ENCODE measurements at regions not wholly inside any gene's neighbourhood (a gene's known extent, or its start where the extent isn't known, plus 50 kb on each side); places are given as distances from the start of the nearest gene placed in this dataset.

- ChIA-PET CTCF (no interaction called here), POLR2A (ENCODE audit: unreplicated experiment) (no interaction called here)
- Histone ChIP-seq H3K14ac (replicated peaks; ENCODE audit: low read depth, low read length) (no peak overlapping the region), H3K9ac (ENCODE audit: low read depth, low read length) (no peak overlapping the region), H2AK9ac (replicated peaks; ENCODE audit: low read depth, low read length, poor library complexity) (no peak overlapping the region), H3K79me1 (ENCODE audit: low read depth in 1 of 2, low read length in 2 of 2) (no peaks in the 10 kb centered on the region), H3K27ac (ENCODE audit: insufficient read depth, low read length) (no peak overlapping the region), H3K4me2 (ENCODE audit: low read depth, low read length) (no peak overlapping the region), H3K27me3 (ENCODE audit: control insufficient read depth, insufficient read depth, low read length) (no peaks in the 10 kb centered on the region), H2BK15ac (ENCODE audit: low read depth, low read length) (no peak overlapping the region), H3K36me3 (ENCODE audit: control insufficient read depth, insufficient read depth, low read length) (no peaks in the 10 kb centered on the region), H4K8ac (ENCODE audit: low read depth in 2 of 2, low read length in 2 of 2) (no peak overlapping the region), H2BK20ac (ENCODE audit: low read depth, low read length) (no peak overlapping the region), H3K18ac (ENCODE audit: low read depth, low read length) (no peak overlapping the region), H3K4me1 (ENCODE audit: control insufficient read depth, insufficient read depth, low read length) (no peaks in the 10 kb centered on the region), H2BK120ac (ENCODE audit: low read depth, low read length) (no peak overlapping the region), H3K56ac (ENCODE audit: extremely low read depth, insufficient read depth, low read length) (no peak overlapping the region), H3K4ac (ENCODE audit: low read depth, low read length) (no peak overlapping the region), H2BK5ac (ENCODE audit: low read depth, low read length, poor library complexity, severe bottlenecking) (no peak overlapping the region), H3K9me3 (ENCODE audit: control insufficient read depth, insufficient read depth, low read length) (no peaks in the 10 kb centered on the region), H4K20me1 (ENCODE audit: insufficient read depth, low read length) (no peaks in the 10 kb centered on the region), H4K91ac (ENCODE audit: insufficient read depth, low read depth, low read length) (no peak overlapping the region), H3K23ac (ENCODE audit: low read depth, low read length) (no peak overlapping the region), H2AFZ (replicated peaks; ENCODE audit: low read length, poor library complexity) (no peak overlapping the region), H3K9me1 (ENCODE audit: insufficient read depth, low read length) (no peaks in the 10 kb centered on the region), H4K5ac (ENCODE audit: low read depth, low read length) (no peak overlapping the region), H2AK5ac (ENCODE audit: low read depth, low read length) (no peak overlapping the region), H3K4me3 (ENCODE audit: insufficient read depth, low read depth, low read length) (no peak overlapping the region)
- ATAC-seq (ENCODE audit: low read depth) (no peak), DNase-seq (no peak)
- no TSS peak for BruUV-seq (replicated peaks)
- dilution Hi-C loops (cut with HindIII; ENCODE audit: low sequenced_read_pairs, unreplicated experiment) (no loop called here), in situ Hi-C loops (cut with MboI; ENCODE audit: low sequenced_read_pairs) (no loop called here), intact Hi-C loops (cut with micrococcal nuclease) (no loop called here)
- TF ChIP-seq NFE2L2 (IDR thresholded peaks at IDR 0.05; ENCODE audit: low read depth, low read length) (no peak), RAD21 (IDR thresholded peaks at IDR 0.05; ENCODE audit: low read length) (no peak), FOS (IDR thresholded peaks at IDR 0.05; ENCODE audit: low read depth, low read length) (no peak), MXI1 (IDR thresholded peaks at IDR 0.05; ENCODE audit: borderline replicate concordance, low read depth, low read length) (no peak), CHD1 (IDR thresholded peaks at IDR 0.05; ENCODE audit: low read depth, low read length) (no peak)
- no CpG with 5 or more reads among the region's 1 CpG for WGBS, 2 experiments (ENCODE audit: extremely low coverage in 2 of 2, insufficient read length in 1 of 2)
Measured at GRCh38 chr12:23174917-23175316, 549.9 kb downstream of the ETNK1 start.
